ENCODE measurements at regions not wholly inside any gene's neighbourhood (a gene's known extent, or its start where the extent isn't known, plus 50 kb on each side); places are given as distances from the start of the nearest gene placed in this dataset.

DNA sequence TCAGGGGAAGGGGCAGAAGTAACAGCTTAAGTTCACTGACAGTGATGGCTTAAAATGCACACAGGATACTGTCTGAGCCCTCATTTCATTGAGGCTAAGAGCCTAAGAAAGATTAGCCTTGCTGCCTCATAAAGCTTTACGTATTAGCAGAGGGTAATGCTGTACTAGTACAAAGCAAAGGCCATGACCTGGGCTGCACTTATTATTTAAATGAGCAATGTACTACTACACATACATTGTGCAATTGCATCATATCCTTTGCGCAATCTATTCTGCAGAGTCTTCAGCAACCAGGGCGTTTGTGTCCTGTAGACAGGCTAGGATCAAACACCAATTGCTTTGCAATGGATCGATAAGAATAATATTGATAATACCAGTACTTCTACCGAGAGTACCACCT, 221.8 kb downstream of the TPRG1 start:
- DNase-seq (no peak), ATAC-seq (ENCODE audit: low FRiP score in 2 of 2) (no peak)
- no peak overlapping the region for H3K27ac ChIP-seq
- H3K27me3 ChIP-seq = no peaks in the 10 kb centered on the region
- no peak overlapping the region for H3K4me3 ChIP-seq
- H3K9me3 ChIP-seq = no peaks in the 10 kb centered on the region
- no peak for TF ChIP-seq POLR2A (IDR thresholded peaks at IDR 0.05)
- no peak for TF ChIP-seq POLR2AphosphoS5 (IDR thresholded peaks at IDR 0.05)
- TF ChIP-seq, protein P1, sequence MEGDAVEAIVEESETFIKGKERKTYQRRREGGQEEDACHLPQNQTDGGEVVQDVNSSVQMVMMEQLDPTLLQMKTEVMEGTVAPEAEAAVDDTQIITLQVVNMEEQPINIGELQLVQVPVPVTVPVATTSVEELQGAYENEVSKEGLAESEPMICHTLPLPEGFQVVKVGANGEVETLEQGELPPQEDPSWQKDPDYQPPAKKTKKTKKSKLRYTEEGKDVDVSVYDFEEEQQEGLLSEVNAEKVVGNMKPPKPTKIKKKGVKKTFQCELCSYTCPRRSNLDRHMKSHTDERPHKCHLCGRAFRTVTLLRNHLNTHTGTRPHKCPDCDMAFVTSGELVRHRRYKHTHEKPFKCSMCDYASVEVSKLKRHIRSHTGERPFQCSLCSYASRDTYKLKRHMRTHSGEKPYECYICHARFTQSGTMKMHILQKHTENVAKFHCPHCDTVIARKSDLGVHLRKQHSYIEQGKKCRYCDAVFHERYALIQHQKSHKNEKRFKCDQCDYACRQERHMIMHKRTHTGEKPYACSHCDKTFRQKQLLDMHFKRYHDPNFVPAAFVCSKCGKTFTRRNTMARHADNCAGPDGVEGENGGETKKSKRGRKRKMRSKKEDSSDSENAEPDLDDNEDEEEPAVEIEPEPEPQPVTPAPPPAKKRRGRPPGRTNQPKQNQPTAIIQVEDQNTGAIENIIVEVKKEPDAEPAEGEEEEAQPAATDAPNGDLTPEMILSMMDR (IDR thresholded peaks at IDR 0.05) = no peak
- WGBS, 2 donors = 62 to 76% methylated on average over 5 of the region's 5 CpGs
- H3K36me3 ChIP-seq = no peaks in the 10 kb centered on the region
- H3K4me1 ChIP-seq = peaks cover 0 to 6% (median 0%) of the 10 kb centered on the region in 4 donors

DNA sequence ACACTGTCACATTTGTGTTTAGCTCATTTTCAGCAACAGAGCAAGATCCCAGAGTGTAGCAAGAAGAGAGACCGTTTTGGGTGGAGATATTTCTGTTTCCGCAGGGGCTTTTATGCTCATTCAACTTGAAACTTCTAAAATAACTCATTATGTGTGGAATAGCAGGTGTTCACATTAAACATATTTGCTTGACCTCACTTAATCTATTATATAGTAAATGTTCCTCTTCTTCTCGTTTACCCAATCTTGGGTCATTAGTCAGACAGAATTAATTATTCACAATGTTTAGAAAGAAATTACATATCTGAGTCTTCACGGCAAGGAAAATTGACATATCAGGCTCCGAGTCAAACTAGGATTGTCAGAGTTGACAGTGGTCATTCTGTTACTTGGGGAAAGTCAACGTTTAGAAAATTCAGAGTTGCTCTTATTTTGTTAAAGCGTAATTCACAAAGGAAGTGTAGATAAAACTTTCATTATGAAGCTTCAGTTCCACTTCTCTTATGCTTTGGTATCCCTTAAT, 222.9 kb downstream of the TPRG1 start:
- no peaks in the 10 kb centered on the region for H3K36me3 ChIP-seq
- H3K4me3 ChIP-seq = no peak overlapping the region
- TF ChIP-seq POLR2A (IDR thresholded peaks at IDR 0.05) (no peak), EP300 (IDR thresholded peaks at IDR 0.05) (no peak), POLR2AphosphoS5 (IDR thresholded peaks at IDR 0.05) (no peak)
- TF ChIP-seq, protein P1 (IDR thresholded peaks at IDR 0.05) = no peak
- no peak for ATAC-seq (ENCODE audit: low FRiP score in 2 of 2)
- no peaks in the 10 kb centered on the region for H3K27me3 ChIP-seq
- H3K27ac ChIP-seq = no peak overlapping the region
- peaks cover 0 to 6% (median 0%) of the 10 kb centered on the region in 4 donors for H3K4me1 ChIP-seq
- no peak for DNase-seq
- WGBS, 2 donors = 69 to 72% methylated on average over 7 of the region's 7 CpGs
- H3K9me3 ChIP-seq = no peaks in the 10 kb centered on the region

DNA sequence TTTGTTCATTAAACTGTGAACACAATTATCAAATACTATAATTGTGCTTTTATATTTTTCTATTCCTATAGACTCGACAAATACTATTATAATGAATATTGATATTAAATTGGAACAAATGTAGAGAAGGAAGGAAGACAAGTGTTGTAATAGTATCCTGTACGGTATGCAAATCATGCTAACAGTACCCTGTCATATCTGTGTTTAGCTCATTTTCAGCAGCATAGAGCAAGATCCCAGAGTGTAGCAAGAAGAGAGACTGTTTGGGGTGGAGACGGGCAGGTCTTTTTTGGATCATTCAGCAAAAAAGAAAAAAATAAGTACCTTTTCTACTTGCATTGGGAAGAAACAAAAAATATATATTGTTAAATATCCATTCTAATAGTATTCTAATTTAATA, 224.1 kb downstream of the TPRG1 start:
- Histone ChIP-seq H3K9me3 (no peaks in the 10 kb centered on the region), H3K27me3 (no peaks in the 10 kb centered on the region), H3K27ac (no peak overlapping the region), H3K4me3 (no peak overlapping the region), H3K4me1 (peaks cover 0 to 6% (median 0%) of the 10 kb centered on the region in 4 donors), H3K36me3 (no peaks in the 10 kb centered on the region)
- WGBS, 2 donors = 82 to 89% methylated on average over 3 of the region's 3 CpGs
- TF ChIP-seq POLR2AphosphoS5 (IDR thresholded peaks at IDR 0.05) = no peak
- TF ChIP-seq, protein P1 (IDR thresholded peaks at IDR 0.05) = no peak
- no peak for TF ChIP-seq EP300 (IDR thresholded peaks at IDR 0.05)
- TF ChIP-seq POLR2A (IDR thresholded peaks at IDR 0.05) = no peak
- DNase-seq (no peak), ATAC-seq (ENCODE audit: low FRiP score in 2 of 2) (no peak)

DNA sequence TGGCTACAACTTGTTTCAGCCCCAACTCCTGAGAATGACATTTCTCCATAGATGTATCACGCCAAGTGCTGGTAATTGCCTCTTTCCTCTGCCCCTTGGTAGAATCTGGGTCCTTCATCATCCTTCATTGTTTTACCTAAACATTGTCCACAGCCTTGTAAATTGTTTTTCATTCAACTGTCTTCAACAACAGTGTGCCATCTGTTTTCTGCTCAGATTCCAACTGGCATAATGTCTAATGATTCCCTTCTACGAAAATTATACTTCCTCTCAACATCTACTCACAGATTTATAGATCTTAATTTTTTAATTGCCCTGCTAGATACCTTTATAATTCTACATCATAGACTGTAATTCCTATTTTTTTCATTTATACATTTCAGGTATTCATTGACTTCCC, 226.9 kb downstream of the TPRG1 start:
- no peaks in the 10 kb centered on the region for H3K36me3 ChIP-seq
- no peak overlapping the region for H3K4me3 ChIP-seq
- no peak overlapping the region for H3K27ac ChIP-seq
- H3K27me3 ChIP-seq = no peaks in the 10 kb centered on the region
- no peaks in the 10 kb centered on the region for H3K4me1 ChIP-seq
- no peak for ATAC-seq (ENCODE audit: low FRiP score in 2 of 2)
- H3K9me3 ChIP-seq = no peaks in the 10 kb centered on the region
- no peak for DNase-seq
- 92 to 93% methylated on average over 2 of the region's 2 CpGs for WGBS, 2 donors
- TF ChIP-seq, protein P1 (IDR thresholded peaks at IDR 0.05) = no peak
- no peak for TF ChIP-seq POLR2A (IDR thresholded peaks at IDR 0.05)
- TF ChIP-seq EP300 (IDR thresholded peaks at IDR 0.05) = no peak
- TF ChIP-seq POLR2AphosphoS5 (IDR thresholded peaks at IDR 0.05) = no peak

DNA sequence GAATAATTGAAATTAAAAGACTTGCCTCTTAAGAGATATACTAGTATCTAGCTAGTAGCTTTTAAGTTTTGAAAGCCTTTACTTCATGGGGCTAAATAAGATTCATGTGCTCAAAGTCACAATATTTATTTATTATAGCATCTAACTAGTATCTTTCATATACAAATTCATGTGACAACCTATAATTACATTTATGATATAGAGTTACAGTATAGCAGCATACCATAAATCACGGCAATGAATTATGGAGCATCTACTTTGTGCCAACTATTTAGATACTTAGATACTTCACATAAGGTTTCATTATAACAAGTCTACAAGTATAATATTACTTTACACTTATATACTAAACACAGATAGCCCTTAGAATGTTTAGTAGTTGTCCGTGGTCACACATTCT, 229.4 kb downstream of the TPRG1 start:
- Histone ChIP-seq H3K27ac (no peak overlapping the region), H3K36me3 (no peaks in the 10 kb centered on the region), H3K9me3 (no peaks in the 10 kb centered on the region), H3K4me1 (no peaks in the 10 kb centered on the region), H3K4me3 (no peak overlapping the region), H3K27me3 (no peaks in the 10 kb centered on the region)
- no peak for ATAC-seq (ENCODE audit: low FRiP score in 2 of 2)
- WGBS, 2 donors = 96 to 97% methylated on average over 2 of the region's 2 CpGs
- DNase-seq = no peak
- TF ChIP-seq POLR2AphosphoS5 (IDR thresholded peaks at IDR 0.05) (no peak), EP300 (IDR thresholded peaks at IDR 0.05) (no peak), POLR2A (IDR thresholded peaks at IDR 0.05) (no peak)
- TF ChIP-seq, protein P1 (IDR thresholded peaks at IDR 0.05) = no peak
